GM19099 (cell line): ENCODE measurements at regions not wholly inside any gene's neighbourhood (a gene's known extent, or its start where the extent isn't known, plus 50 kb on each side); places are given as distances from the start of the nearest gene placed in this dataset.

Source experiments
- POLR2A ChIP-seq: IDR thresholded peaks from 3 replicates; pipeline ENCODE4 v1.6.1; 2011; ENCODE audit warnings: low read depth; ENCODE audit not compliant: insufficient read length; ENCODE audit errors: extremely low read depth

DNA sequence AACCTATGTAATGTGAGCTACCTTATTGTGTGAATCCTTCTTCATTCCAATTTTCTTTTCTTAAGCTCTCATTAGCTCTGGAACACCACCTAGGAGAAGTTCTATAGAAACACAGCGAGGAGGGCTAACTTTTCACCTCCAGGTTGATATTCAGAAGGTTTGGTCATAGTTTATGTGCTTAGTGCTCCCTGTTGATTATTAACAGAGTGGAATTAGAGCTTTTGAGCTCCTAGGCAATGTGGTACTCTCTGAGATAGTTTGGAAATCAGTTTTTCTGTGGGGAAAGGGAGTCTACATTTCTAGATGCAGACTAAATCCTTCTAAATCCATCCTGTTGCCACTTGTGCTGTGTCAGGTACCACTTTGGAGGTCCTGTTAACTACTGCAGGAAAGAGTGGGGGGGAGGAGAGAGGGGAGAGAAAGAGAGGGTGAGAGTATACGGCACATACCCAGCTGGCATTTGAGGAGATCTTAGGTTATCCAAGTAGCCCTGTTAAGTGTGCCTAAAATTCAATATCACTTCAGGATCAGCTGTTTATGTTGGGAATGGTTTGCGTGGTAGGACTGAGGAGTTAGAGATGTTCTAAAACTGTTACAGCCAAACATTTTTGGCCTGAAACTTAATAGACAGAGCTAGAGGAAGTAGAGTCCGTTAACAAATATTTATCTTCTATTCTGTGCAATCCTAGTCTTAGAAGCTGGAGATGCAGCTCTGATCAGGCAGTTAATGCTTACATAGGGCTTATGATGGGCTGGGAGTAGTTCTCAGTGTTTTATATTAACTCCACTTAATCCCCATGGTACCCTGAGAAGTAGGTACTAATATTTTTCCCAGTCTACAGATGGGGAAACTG, 117.5 kb upstream of the PROK2 start:
- TF ChIP-seq POLR2A, result no peak

DNA sequence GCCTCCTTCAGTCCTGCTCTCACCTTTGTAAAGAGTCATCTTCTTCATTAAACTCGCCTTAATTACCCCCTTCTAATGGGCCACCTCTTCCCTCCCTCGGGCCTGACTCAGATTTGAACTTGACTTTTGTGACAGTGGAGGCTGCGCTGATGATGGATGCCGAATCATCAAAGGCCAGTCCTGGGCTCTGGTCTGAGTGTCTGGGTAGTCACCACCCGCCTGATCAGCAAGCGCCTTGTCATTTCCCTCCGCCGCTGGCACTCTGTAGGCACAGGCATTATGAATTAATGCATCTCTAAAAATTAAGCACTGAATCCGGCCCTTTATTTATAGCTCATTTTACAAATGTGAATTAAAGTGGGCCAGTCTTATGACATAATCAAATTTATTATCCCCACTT, 116.7 kb upstream of the PROK2 start:
- TF ChIP-seq POLR2A, result no peak

DNA sequence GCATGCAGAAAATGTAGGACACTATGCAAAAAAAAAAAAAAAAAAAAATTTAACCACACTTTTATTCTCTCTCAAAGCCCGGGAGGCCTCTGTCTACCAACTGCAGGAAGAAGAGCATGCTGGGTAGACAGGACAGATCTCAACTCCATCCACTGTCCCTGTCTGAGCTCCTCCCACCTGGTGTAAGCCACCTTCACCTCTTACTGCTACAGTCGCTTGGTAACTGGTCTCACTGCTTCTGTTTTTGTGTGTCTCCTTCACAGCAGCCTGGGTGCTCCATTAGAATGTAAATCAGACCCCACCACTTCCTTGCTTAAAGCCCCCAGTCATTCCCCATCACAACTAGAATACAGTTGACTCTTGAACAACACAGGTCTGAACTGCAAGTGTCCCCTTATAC, 115.1 kb upstream of the PROK2 start:
- TF ChIP-seq POLR2A, result no peak

DNA sequence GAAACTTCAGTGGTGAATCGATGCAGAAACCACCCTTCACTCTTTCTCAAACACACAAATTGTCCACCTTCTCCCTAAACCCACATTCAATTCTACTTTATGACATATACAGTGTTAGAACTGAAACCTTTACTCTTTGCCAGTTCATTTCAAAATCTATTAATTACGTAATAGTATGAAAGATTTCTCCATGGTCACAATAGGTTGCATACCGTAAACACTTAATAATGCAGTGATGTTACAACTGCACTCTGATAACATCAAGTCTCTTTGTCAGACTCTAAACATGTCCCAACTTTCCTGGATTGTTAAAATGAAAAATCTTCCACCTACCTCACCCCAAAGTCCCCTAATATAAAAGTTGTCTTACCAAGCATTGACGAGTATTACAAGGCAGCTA, 111.8 kb upstream of the PROK2 start:
- TF ChIP-seq POLR2A, result no peak

DNA sequence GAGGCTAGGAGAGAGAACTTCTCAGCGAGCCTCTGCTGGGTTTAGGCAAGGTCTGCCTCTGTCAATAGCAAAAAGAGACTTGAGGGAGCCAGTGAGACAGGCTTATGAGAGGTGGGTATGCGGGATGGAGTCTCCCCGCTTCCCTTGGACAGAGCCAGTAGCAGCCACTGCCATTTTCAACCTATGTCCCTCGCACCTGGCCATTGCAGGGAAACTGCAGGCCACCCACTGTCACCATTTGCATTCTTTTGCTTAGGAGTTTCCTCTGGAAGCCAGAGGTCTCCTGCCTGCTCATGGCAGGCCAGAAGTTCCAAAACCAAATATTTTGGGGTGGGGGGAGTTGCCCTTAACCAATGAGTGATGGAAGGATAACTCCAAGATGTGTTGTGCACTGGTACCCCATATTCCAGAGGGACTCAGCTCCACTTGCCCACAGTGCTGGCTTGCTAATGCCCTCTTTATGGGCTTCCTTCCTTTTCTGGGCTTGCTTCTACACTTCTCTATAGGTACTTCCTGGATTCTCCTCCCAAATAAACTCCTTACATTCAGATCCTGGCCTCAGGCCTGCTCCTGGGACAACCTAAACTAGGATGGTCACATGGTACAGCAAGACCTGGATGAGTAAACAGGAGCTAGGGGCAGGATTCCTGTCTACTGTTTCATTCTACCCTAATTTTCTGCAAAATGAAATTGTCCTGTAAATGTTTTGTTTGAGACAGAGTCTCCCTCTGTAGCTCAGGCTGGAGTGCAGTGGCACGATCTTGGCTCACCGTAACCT, 108.9 kb upstream of the PROK2 start:
- TF ChIP-seq POLR2A, result no peak

DNA sequence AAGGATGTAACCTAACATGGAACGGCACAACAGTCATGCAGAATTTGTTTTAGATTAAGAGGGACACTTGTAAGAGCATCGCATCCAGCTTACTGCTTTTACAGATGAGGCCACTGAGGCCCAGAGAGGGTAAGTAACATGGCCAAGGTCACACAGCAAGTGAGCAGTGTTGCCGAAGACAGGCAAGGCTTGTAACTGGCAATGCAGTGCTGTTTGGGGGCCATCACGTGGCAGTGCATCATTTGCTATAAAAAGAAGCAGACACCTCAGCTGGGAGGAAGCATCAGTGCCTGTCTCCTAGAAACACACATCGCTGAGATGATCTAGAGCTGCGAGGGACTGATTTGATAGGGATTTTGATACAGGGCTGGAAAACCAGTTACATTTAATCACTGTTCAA, 108.2 kb upstream of the PROK2 start:
- no peak for TF ChIP-seq POLR2A

DNA sequence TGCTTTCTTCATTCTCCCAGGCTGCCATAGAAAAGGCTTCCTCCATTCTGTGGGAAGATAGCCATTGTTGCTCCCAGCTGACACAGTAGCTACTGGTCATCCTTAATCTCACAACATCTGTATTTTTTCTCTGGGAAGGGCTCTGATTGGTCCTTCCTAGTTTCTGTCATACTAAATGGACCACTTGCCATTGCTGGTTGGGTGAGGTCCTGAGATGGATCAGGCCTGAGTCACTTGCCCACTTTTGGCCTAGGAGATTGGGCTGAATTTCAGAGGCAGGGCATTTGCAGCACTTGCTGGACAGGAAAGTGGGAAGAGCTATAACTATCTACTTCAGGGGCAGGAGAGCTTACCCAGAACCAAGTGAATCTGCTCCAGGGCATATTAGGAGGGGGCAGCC, 106.5 kb upstream of the PROK2 start:
- no peak for TF ChIP-seq POLR2A

DNA sequence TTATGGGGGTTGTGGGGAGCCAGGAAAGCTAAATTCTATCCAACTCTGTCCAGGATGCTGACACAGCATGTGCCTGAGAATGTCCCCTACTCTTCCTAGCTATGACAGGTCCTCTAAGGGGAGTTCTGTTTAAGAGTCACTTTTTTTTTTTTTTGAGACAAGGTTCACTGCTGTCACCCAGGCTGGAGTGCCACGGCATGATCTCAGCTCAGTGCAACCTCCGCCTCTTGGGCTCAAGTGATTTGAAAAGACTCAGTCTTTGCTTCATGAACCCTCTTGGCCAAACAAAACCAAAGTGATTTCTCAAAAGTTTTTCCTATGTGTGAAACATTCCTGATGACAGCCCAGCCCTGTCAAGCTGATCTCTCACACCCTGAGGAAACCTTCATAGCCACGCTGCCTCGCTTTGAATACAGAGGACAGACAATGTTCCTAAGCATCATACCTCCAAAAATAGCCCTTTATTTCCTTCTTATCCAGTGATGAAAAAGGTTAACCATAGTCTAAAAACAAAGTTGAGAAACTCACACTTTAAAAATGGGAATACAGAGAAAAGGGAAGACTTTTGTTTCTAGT, 105.5 kb upstream of the PROK2 start:
- TF ChIP-seq POLR2A, result no peak

DNA sequence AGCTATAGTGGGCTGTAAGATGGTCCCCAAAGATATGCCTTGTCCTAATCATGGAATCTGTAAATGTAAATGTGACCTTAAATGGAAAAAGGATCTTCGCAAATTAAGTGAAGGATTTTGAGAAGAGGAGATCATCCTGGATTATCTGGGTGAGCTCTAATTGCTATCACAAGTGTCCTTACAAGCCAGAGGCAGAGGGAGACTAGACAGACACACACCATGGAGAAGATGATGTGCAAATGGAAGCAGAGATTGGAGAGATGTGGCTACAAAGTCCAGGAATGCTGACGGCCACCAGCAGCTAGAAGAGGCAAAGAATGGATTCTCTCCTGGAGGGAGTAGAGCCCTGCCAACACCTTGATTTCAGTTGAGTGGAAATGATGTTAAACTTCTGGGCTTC, 102.3 kb upstream of the PROK2 start:
- TF ChIP-seq POLR2A, result no peak

DNA sequence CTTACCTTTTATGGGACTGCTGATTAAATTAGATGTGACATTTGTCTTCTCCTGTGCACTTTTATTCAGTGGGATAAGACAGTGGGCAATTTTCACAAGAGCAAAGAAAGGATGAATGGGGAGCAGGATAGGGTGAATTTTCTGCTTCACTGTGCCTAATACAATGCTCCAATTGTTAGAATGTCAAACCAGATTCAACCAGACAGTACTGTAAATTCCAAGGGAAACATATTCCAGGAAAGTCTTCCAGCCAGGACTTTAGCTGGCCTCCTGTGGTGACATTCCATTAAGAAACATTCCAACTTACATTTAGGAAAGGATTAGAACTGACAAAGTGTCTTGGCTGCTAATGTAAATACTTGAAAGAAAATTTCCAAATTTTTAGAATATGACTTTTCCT, 100.1 kb upstream of the PROK2 start:
- TF ChIP-seq POLR2A, result no peak

DNA sequence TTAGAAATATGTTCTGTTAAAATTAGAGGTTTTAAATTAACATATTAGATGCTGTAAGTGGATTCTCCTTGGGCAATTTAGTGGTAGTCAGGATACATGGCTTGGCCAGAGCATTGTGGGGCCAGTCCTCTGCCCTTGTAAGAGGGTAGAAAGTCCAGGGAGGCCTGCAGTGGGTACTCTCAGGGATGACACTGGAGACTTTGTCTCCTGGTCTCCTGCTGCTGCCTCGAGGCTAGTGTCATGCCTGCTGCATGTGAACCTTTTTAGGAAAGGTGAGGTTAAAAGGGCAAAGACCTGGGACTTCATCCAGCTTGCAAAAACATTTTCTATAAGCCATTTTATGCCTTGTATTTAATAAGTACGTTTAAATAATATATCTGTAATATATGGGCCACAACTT, 96.8 kb upstream of the PROK2 start:
- no peak for TF ChIP-seq POLR2A

DNA sequence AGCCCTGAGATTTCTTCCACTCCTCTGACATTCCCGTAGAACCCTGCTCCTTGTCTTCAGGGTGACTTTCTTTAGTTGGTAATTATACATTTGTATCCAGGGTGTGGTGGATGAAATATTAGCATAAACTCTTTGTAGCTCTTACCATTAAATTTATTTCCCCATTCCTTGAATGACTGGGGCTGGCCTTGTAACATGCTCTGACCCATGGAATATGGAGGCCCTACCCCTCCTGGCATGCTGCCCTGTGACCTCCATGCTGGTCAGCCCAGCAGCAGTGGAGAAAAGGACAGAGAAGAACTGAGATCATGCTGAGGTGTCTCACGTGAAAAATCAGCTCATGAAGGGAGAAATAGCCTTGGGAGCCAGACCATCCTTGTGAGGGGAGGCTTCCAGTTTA, 96.1 kb upstream of the PROK2 start:
- TF ChIP-seq POLR2A, result no peak

DNA sequence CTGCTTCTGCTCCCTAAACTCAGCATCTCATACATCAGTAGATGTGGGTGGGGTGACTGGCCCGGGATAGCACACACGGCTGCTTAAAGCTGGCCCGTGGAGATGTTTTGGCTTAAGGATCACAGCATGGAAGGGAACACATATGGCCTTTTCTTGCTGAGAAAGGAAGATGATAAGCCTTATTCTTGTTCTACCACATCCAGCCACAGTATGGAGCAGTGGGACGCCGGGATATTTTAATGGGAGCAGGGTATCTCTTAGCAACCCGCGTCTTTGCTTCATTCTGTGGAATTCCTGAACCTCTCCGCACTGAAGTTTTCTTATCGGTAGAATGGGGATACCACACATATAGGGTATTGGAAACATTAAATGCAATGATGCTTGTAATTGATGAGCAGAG, 94.1 kb upstream of the PROK2 start:
- no peak for TF ChIP-seq POLR2A

DNA sequence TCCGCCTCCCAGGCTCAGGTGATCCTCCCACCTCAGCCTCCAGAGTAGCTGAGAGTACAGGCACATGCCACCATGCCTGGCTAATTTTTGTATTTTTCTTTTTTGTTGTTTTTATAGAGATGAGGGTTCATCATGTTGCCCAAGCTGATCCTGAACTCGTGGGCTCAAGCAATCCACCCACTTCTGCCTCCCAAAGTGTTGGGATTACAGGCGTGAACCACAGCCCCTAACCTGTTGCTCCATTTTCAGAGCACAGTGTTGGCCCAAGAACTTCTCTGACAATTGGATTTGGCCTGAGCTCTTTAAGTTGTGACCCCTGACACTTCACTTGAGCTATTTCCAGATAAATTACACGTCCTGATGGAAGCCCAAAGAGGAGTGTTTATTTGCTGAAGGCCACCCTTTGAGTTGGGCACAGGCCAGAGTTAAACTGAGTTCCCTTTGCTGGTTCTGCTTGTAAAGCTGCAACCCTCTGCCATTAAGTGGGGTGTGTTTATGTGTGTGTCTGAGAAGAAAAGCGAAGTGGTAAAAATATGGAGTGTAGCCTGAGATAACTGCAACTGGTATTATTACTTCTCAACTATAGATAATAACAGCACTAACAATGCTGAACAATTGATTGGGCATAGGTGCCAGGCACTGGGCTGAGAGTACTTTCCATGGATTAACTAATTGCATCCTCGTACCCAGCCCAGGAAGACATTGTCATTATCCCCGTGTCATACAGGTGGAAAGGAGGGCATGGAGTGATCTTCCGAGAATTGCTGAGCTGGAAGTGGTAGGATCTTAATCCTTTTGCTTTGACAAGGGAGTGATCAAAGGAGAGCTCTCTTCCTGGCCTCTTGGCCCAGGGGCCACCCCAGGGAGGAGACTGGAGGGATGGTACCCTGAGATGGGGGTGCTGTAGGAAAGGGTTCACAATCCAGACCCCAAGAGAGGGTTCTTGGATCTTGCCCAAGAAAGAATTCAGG, 91.5 kb upstream of the PROK2 start:
- no peak for TF ChIP-seq POLR2A

DNA sequence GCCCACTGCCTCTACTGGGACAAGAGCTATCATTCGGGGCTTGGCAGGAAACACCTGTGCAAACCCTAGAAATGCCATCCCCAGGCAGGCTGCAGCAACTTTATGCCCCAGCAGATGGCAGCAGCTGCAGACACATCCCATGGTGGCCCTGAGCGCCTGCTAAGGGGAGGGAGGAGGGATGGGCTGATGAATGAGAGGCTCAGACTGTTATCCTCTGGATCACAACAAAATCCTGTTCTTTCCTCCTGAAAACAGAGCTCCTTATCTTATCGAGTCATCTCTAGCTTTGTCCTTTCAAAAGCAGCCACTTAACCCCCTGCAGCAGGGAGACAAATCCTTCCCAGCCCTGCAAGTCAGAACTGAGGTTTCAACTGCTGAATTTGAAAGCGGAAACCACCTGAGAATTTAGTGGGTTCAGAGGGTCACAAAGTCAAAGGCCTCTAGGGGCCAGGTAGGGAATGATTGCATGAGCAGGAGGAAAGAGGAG, 90.6 kb upstream of the PROK2 start:
- TF ChIP-seq POLR2A, result no peak
